GM19025 (cell line): ENCODE measurements at regions not wholly inside any gene's neighbourhood (a gene's known extent, or its start where the extent isn't known, plus 50 kb on each side); places are given as distances from the start of the nearest gene placed in this dataset.
"Not testable (repeated sequence)": the region's sequence is repeated elsewhere in the genome, so short reads cannot be mapped to it uniquely, and the experiment has no call there.

Experiments
- ATAC-seq: cut with Tn5 transposase; IDR thresholded peaks from one replicate; pipeline ENCODE4 v1.9.1; 2021; ENCODE audit warnings: mild to moderate bottlenecking, low read depth, moderate library complexity; ENCODE audit not compliant: unreplicated experiment

DNA sequence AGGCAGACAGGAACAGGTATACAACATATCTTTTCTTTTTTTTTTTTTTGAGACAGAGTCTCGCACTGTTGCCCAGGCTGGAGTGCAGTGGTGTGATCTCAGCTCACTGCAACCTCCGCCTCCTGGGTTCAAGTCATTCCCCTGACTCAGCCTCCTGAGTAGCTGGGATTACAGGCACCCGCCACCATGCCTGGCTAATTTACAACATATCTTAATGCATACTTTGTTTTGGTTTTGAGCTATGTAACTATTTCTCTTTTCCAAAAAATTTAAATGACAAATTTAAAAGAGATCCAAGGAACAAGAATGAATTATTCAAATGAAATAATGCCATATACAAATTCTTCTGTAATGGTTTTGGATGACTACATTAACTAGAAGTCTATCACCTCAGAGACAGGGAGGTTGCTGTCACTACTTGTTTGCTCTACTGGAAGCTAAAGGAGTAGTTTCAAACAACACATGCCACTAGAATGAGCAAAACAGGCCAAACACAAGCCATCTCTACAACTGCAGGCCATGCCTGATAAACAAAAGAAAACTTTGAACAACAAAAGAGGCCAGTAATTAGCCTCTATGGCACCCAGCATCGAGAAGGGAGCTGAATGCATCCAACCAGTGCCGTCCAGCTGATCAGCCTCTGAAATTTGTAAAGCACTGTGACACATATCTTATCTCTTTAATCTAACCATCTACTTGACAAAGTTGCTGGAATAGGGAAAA lies 133.6 kb upstream of the VOPP1 start:
- ATAC-seq: not testable (repeated sequence)

DNA sequence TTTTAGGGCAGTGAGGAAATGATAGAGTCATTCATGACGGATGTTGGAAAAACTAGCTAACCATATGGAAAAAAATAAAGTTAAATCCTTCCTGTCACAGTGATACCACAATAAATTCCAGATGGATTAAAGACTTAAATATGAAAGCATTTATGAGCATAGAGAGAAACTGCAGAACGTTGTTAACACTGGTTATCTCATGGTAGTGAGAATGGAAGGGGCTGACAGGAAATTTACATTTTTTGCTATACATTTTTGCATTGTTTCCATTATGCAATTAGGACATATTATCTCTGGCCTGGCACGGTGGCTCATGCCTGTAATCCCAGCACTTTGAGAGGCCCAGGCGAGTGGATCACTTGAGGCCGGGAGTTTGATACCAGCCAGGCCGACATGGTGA lies 130.5 kb upstream of the VOPP1 start:
- ATAC-seq: not testable (repeated sequence)

DNA sequence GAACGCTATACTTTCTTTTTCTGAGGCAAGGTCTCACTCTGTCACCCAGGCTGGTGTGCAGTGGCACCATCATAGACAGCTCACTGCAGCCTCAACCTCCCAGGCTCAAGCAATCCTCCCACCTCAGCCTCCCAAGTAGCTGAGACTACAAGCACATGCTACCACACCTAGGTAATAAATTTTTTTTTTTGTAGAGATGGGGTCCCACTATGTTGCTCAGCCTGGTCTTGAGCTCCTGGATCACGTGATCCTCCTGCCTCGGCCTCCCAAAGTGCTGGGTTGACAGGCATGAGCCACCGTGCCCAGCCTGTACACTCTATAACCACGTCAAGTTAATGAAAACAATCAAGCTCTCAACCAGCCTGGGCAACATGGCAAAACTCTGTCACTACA lies 127.1 kb upstream of the VOPP1 start:
- not testable (repeated sequence) for ATAC-seq

DNA sequence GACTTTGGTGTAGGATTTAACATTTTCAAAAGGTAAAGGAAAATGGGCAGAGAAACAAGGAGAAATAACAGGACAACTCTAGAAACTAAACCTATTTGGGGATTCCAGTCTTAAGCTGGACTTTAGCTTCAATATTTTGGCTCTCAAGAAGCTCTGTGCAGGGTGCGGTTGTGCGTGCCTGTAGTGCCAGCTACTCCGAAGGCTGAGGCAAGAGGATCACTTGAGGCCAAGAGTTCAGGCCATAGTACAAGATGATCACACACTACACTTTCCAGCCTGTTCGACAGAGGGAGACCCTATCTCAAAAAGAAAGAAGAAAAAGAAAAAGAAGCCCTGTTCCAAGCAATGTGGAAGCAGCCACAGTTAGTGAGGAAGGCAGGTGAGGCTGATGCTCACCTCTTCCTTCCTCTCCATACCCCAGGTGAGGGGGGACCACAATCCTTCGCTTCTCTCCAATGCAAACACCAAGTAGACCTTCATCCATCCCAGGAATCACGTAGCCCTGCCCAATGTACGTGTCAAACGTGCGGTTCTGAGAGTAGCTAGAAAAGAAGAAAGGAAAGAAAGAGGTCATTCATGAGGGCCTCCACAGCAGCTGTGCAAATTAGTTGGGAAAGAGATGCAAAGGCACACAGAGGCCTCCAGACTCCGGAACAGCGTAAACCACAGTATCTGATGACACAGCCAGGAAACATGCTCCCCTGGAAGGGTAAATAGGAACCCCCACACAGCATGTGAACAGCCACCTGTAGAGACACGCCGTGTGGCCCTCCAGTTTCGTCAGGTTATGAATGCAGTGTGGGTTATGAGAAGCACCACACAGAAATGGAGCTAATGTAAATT lies 126.5 kb upstream of the VOPP1 start:
- peak; percentile 78 for ATAC-seq

DNA sequence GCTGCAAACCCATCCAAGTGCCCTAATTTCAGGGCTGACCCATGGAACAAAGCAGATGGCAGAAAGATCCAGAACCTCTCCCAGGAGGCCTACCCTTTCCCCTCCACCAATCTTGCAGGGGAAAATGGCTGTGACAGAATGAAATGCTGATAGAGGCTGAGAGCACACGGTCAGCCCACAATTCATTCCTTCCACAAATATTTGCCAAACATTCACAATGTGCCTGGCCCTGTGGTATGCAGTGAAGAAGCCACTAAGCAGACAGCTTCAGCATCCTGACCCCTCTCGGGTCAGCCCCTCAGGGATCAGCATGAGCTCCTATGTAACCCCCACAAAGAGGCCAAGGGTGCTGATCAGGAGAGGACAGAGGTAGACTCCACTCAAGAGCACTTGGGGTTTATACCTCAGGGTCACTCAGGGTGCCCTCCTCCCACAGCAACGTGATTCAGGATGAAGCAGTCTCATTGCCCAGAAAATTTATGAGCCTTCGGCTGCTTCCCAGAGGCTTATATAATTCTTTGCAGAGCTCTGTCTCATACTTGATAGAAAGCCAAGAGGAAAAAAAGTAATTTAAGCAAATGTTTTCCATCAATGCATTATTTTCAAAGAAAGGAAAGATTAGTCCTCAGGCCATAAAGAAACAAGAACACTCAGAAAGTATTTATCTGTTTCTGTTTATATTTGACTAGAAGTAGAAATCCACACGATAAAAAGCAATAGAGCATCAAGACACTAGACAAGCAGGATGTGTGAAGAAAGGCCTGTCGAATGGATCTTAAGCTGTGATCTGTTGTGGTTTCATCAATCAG lies 123.8 kb upstream of the VOPP1 start:
- ATAC-seq: not testable (repeated sequence)

DNA sequence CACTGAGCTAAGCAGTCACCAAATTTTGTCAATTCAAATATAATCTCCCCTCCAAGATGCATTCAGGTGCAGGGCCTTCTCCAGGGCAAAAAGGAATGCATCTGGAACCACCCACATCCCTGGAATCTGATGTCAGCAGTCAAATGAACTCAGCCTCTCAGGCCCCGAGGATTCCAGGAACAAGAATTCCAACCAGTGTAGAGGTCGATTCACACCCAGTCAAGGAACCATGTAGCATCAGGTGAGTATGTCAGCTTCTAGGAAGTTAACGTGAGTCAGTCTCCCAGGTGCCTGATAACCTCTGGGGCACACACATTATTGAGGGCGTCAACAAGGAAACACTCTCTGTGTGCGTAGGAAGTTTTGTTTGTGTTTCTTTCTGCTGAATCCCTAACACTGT lies 122.2 kb upstream of the VOPP1 start:
- not testable (repeated sequence) for ATAC-seq

DNA sequence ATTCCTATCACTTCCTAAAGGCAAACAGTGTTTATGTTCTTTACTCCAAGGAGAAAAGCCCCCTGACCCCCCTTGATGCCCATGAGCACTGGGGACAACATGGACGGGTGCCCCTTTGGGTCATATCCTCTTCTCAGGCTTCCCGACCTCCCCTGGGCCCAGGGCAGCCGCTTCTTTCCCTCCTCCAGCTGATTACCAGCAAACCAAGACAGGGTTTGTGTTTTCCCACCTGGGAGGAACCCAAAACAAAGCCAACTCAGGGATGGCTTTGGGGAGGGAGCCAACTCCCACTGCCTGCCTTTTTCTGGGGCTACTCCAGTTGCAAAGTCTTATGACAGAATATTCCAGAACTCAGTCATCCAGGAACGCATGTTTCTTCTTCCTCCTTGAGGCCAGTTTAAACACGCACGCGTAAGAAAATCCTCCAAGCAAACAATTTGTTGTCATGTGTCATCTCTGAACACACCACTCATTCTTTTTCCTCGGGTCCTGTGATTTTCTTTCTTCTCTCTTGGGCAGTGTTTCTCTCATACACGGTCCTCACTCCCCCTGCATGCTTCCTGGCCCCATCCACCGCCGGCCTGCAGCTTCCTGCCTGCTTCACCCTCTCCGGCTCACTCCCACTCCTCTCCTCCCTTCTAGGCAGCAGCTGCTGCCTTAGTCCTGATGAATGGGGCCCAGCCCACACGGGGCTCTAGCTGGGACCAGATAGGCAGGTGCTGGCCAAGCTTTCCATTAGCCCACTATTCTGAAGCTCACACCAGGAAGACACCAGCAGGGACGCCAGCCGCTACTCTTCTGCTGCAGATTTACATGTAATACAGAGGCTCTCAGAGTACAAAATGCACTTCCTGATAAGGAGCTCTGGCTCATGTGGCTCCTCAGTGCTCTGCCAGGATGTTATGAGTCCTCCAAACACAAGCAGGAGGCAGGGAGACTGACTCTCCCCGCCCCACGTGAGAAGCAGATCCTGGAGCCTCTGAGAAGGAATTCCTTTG lies 116.7 kb upstream of the VOPP1 start:
- not testable (repeated sequence) for ATAC-seq

DNA sequence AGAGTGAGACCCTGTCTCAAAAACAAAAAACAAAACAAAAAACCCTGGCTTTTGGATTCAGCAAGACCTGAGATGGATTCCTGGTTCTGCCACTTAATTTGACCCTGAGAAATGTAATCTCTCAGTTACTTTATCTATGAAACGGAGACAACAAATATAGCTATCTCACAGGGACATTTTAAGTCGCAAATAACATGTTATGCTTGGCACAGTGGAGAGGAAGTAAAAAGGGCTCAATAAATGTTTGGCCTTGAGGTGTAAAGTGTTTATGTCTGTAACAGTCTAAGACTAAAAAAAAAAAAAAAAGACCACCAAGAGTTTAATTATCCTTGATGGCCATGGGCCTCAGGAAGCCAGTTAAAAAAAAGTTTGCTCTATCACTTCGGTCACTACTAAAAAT lies 116.0 kb upstream of the VOPP1 start:
- ATAC-seq: not testable (repeated sequence)

DNA sequence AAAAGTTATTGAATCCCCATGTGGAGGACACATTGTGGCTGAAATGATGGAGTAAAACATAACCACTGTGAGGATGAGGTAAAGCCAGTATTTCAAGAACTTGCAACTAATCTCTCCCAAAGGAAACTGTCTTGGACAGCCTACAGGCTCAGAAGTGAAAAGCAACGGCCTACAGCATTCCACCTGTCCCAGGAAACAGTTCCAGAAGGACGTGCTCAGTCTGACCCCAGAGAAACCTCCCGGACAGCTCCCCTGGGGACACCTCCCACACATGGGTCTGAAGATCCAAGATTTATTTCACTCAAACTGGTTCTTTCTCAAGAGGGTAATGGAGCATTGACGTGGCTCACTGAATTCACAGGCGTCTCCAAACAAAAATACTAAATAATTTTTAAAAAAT lies 115.0 kb upstream of the VOPP1 start:
- ATAC-seq: not testable (repeated sequence)

DNA sequence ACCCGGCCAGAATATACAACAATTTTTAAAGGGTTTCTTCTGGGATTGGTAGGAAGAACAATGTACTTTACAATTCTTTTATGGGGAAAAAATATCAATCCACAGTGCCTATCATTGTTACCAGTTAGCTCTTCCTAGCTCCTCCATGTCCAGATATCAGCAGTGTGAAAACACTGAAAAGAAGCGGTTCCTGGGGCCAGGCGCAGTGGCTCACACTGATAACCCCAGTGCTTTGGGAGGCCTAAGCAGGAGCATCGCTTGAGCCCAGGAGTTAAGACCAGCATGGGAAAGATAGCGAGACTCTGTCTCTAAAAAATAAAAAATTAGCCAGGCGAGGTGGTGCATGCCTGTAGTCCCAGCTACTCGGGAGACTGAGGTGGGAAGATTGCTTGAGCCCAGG lies 114.5 kb upstream of the VOPP1 start:
- ATAC-seq: not testable (repeated sequence)

DNA sequence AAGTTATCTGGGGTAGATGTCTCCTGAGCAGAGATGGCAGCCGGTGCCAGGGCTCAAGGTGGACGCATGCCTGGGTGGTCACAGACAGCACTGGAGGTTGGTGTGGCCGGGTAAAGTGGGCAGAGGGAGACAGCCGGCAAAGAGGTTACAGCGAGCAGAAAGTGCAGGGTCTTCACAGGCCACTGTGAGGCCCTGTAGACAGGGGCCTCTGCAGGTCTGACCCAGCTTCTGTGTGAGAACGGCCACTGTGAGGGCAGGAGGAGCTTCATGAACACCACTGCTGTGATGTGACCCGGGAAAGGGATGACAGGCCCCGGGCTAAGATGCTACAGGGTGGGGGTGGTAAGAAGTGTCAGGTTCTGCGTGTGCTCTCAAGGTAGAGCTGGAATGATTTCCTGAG lies 111.2 kb upstream of the VOPP1 start:
- ATAC-seq: not testable (repeated sequence)

DNA sequence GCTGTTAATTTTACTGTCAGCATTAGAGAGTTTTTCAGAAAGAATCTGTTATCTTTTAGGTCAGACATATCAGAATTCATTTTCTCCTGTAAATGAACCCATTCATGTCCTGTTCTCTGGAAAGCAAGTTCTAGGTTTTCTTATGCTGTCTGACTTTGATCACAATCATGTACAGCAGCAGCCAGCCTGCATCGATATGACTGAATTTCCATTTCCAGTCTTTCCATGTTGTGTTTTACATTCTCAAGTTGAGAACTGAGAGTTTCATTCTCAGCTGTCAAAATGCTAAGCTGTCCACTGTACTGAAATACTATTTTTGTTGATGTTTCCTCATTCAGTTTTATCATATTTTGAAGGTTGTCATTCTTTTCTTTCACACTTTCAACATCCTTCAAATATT lies 103.3 kb upstream of the VOPP1 start:
- not testable (repeated sequence) for ATAC-seq

DNA sequence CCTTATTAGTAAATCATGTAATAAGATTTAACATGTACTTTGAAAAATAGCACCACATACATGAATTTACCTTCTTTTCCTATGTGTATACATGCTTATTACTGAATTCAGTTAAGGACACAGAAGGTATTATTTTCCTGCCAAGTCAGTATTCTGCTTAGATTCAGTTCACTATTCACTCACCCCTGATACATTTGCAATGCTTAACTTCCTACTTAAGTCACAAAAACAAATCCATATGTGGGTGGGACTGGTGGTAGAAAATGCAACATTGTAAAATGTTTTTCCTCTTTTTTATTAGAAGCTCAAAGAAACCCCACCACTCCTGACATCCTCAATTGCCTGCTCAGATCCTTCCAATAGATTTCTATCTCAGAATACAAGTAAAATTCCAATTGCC lies 101.2 kb upstream of the VOPP1 start:
- not testable (repeated sequence) for ATAC-seq

DNA sequence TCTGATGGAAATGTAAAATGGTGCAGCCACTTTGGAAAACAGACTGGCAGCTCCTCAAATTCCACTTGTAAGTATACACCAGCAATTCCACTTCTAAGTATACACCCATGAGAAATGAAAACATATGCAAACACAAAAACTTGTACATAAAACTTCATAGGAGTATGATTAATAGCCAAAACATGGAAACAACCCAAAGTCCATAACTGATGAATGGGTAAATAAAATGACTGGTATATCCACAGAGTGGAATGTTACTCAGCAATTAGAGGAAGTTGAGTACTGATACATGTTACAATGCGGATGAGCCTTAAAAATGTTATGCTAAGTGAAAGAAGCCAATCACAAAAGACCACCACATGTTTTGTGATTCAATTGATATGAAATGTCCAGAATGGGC lies 99.8 kb upstream of the VOPP1 start:
- ATAC-seq: not testable (repeated sequence)

DNA sequence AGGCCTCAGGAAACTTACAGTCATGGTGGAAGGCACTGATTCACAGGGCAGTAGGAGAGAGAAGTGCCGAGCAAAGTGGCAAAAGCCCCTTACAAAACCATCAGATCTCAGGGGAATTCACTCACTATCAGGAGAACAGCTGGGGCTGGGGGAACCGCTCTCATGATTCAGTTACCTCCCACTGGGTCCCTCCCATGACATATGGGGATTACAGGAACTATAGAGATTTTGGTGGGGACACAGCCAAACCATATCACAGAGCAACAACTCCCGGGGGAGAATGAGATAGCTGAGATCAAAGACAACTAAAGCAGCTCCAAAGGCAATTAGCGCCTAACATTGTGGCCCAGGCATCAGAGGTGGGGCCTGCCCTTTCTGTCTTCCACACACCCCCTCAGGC lies 85.4 kb upstream of the VOPP1 start:
- ATAC-seq: no peak

DNA sequence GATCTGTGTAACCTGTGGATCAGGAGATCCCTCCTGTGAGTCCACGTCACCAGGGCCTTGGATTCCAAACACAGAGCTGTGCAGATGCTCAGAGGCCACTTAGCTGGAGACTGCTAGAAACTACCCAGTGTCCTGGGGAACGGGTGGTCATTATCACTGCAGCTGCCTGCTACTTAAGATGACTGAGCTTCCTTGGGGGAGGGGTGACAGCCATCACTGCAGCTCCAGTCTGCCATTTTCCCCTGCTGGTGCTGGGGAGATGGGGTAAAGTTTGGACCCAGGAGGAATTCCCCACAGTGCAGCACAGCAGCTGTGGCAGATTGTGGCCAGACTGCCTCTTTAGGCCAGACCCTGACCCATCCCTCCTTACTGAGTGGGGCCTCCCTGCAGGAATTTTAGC lies 78.8 kb upstream of the VOPP1 start:
- no peak for ATAC-seq

DNA sequence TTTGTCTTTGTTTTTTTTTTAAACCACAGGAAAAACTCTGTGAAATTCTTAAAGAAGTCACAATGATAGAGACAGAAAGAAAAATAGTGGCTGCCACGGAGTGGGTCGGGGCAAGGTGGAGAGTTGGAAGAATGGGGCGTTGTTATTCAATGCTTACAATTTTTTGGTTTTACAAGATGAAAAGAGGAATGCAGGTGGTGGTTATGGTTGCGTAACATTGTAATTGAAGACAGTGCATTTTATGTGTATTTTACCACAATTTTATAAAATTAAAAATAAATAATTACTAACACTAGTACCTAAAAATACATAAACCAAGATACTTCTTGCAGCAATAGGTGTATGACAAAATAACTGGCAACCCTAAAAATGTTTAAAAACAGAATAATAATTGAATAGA lies 76.9 kb upstream of the VOPP1 start:
- ATAC-seq: no peak

DNA sequence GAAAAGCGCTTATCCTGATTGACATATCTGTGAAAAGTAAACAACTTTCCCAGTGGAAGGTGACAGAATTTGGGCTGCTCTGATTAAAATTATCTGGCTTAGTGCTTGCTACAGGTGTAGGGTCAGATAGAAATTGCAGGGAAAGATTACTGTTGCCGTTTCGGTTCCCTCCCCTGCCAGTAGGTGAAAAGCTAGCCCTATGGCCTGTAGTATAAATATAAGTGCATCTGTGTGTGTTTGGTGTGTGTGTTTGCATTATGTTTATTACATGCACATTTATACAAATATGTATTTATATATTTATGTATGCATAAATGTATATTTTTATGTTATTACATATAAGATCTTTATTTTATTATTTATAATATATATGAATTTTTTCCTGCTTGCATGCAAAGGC lies 72.3 kb upstream of the VOPP1 start:
- ATAC-seq: no peak

DNA sequence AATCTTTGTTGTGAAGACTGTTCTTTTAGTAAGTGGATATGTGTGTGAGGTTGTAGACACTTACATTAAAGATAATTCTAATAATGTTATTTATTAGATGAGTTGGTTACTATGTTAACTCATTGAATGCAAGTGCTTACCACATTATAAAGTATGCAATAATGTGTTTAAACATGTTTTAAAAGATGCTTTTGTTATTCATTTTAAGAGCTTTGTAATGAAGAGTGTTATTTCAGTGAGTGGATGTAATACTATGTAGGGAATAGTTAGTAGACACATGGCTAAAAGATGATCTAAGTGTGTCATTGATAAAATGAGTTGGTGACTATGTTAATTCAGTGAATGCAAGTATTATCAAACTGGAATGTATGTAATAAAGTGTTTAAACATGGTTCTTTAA lies 70.0 kb upstream of the VOPP1 start:
- ATAC-seq: no peak

DNA sequence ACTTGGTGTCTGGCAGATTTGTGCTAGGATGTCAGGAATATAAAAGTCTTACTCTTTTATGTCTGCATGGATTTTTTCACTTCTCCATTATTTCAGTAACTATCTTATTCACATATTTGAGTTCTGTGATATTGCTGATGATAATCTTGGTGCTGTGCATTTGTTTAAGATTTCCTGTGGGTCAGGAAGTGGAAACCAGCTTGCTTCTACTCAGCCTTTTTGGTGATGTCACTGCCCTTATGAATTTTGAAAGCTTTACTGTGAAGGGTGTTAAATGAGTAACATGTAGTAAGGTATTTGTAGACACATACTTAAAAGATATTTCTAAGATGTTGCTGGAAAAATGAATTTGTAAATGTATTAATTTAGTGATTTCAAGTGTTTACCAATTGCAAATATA lies 69.5 kb upstream of the VOPP1 start:
- peak; percentile 60 for ATAC-seq
